ENCODE measurements at regions not wholly inside any gene's neighbourhood (a gene's known extent, or its start where the extent isn't known, plus 50 kb on each side); places are given as distances from the start of the nearest gene placed in this dataset.

DNA sequence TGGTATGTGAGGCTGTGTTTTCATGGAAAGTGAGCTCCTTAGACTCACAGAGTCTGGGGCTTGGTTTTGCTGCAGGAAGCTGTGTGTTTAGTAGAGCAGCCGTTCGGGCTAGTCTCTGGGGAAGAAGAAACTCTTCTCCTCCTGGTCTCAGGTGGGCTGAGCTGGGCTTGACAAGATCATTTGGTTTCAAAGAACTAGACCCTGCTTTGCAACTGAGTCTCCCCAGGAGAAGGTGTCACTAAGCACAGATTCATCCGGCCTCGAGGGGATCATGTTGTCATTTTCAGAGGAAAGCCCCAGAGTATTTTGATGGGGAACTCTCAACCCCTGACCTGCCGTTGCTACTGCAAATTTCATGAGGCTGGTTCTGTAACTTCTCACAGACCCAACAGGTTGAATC, 188.5 kb downstream of the FAM43A start:
- Histone ChIP-seq H3K9me3 (ENCODE audit: low read depth, low read length, poor library complexity, severe bottlenecking) (no peaks in the 10 kb centered on the region), H3K4me3 (ENCODE audit: low read depth, low read length, poor library complexity, severe bottlenecking) (no peak overlapping the region), H3K27ac (ENCODE audit: low read depth, low read length, poor library complexity, severe bottlenecking) (no peak overlapping the region), H3K36me3 (ENCODE audit: insufficient read depth, low read length, poor library complexity, severe bottlenecking) (no peaks in the 10 kb centered on the region), H3K4me1 (ENCODE audit: insufficient read depth, low read length, poor library complexity, severe bottlenecking) (peaks cover 28% of the 10 kb centered on the region), H3K27me3 (replicated peaks; ENCODE audit: insufficient read depth, low read depth, low read length, poor library complexity) (no peaks in the 10 kb centered on the region)
- CTCF ChIA-PET: no interaction called here
- no peak for DNase-seq (ENCODE audit: low spot score)
- intact Hi-C loops (cut with micrococcal nuclease; ENCODE audit: unreplicated experiment): loop anchor here (5.0 to 10.0 kb wide), 2 partner anchors 187 to 231 kb away; partner anchors contain the start of gene FAM43A
- BruUV-seq (replicated peaks): no TSS peak
- TF ChIP-seq EZH2 (IDR thresholded peaks at IDR 0.05; ENCODE audit: borderline replicate concordance, low read depth, low read length, poor library complexity, severe bottlenecking): no peak
- TF ChIP-seq, protein P1, sequence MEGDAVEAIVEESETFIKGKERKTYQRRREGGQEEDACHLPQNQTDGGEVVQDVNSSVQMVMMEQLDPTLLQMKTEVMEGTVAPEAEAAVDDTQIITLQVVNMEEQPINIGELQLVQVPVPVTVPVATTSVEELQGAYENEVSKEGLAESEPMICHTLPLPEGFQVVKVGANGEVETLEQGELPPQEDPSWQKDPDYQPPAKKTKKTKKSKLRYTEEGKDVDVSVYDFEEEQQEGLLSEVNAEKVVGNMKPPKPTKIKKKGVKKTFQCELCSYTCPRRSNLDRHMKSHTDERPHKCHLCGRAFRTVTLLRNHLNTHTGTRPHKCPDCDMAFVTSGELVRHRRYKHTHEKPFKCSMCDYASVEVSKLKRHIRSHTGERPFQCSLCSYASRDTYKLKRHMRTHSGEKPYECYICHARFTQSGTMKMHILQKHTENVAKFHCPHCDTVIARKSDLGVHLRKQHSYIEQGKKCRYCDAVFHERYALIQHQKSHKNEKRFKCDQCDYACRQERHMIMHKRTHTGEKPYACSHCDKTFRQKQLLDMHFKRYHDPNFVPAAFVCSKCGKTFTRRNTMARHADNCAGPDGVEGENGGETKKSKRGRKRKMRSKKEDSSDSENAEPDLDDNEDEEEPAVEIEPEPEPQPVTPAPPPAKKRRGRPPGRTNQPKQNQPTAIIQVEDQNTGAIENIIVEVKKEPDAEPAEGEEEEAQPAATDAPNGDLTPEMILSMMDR (conservative IDR thresholded peaks at IDR 0.05; ENCODE audit: low read depth, low read length): no peak
- POLR2A ChIA-PET (ENCODE audit: low non-redundant PET): interaction anchor here (0.6 kb wide), 1 partner anchor 167 kb away, joined by 7 read pairs; no protein-coding TSS in a partner anchor

DNA sequence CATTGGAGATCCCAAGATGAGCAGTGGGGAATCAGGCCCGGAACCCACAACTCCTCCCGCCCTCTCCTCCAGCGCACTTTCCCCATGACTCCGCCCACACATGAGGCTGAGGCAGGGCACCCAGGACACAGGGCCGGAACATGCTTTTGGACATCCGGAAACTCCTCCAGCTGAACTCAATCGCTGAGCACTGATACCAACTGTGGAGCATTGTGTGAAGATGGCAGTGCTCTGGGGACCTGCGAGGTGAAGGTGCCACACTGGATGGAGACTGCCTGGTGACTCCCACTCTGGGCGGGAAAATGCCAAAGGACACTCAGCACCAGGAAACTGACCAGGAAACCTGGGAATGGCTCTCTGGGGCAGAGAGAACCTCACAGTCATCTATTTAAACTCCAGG, 189.1 kb downstream of the FAM43A start:
- Histone ChIP-seq H3K4me1 (ENCODE audit: insufficient read depth, low read length, poor library complexity, severe bottlenecking) (peaks cover 29% of the 10 kb centered on the region), H3K9me3 (ENCODE audit: low read depth, low read length, poor library complexity, severe bottlenecking) (no peaks in the 10 kb centered on the region), H3K27ac (ENCODE audit: low read depth, low read length, poor library complexity, severe bottlenecking) (no peak overlapping the region), H3K27me3 (replicated peaks; ENCODE audit: insufficient read depth, low read depth, low read length, poor library complexity) (no peaks in the 10 kb centered on the region), H3K36me3 (ENCODE audit: insufficient read depth, low read length, poor library complexity, severe bottlenecking) (no peaks in the 10 kb centered on the region), H3K4me3 (ENCODE audit: low read depth, low read length, poor library complexity, severe bottlenecking) (no peak overlapping the region)
- TF ChIP-seq, protein P1 (conservative IDR thresholded peaks at IDR 0.05; ENCODE audit: low read depth, low read length): no peak
- TF ChIP-seq EZH2 (IDR thresholded peaks at IDR 0.05; ENCODE audit: borderline replicate concordance, low read depth, low read length, poor library complexity, severe bottlenecking): no peak
- BruUV-seq (replicated peaks): no TSS peak
- CTCF ChIA-PET: no interaction called here
- intact Hi-C loops (cut with micrococcal nuclease; ENCODE audit: unreplicated experiment): loop anchor here (5.0 to 10.0 kb wide), 2 partner anchors 187 to 230 kb away; partner anchors contain the start of gene FAM43A
- DNase-seq (ENCODE audit: low spot score): no peak
- POLR2A ChIA-PET (ENCODE audit: low non-redundant PET): no interaction called here

DNA sequence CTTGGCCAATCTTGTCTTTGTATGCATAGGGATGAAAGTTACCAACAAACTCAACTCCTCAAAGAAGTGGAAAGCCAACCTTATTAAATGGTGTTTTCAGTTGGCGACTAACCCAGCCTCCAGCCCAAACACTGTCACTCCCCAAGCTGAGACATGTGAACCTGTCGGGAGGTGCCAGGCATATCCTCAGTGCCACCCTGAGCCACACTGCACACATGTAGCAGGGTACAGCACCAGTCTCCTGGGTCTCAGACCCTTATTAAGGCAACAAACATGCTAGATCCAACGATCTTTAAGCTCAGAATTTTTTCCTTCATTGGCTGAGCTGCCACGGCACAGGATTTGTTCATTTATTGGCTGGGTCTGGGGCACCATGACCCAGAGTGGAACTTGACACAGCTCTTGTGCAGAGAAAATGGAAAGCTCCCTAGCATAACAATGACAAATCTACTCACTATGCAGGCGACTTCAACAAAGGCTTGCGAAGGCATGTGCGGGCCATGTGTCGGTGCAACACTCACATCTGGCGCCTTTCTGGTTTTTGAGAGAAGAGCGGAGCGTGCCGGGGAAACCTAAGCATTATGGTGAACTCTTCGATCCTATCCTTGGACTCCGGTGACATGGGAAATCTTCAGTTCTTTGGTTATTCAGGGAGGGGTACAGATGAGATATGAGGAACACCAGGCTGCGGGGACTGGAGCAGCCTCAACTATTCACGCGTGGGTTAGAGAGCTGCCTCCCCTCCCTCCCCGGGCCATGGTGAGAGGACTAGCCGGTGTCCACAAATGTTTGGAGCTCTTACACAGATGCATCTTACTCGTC, 190.1 kb downstream of the FAM43A start:
- Histone ChIP-seq H3K9me3 (ENCODE audit: low read depth, low read length, poor library complexity, severe bottlenecking) (no peaks in the 10 kb centered on the region), H3K36me3 (ENCODE audit: insufficient read depth, low read length, poor library complexity, severe bottlenecking) (no peaks in the 10 kb centered on the region), H3K4me1 (ENCODE audit: insufficient read depth, low read length, poor library complexity, severe bottlenecking) (peaks cover 33% of the 10 kb centered on the region), H3K27ac (ENCODE audit: low read depth, low read length, poor library complexity, severe bottlenecking) (no peak overlapping the region), H3K27me3 (replicated peaks; ENCODE audit: insufficient read depth, low read depth, low read length, poor library complexity) (no peaks in the 10 kb centered on the region), H3K4me3 (ENCODE audit: low read depth, low read length, poor library complexity, severe bottlenecking) (no peak overlapping the region)
- intact Hi-C loops (cut with micrococcal nuclease; ENCODE audit: unreplicated experiment): loop anchor here (10.0 kb wide), 1 partner anchor 229 kb away; no protein-coding TSS in a partner anchor
- CTCF ChIA-PET: no interaction called here
- DNase-seq (ENCODE audit: low spot score): no peak
- TF ChIP-seq, protein P1 (conservative IDR thresholded peaks at IDR 0.05; ENCODE audit: low read depth, low read length): no peak
- no peak for TF ChIP-seq EZH2 (IDR thresholded peaks at IDR 0.05; ENCODE audit: borderline replicate concordance, low read depth, low read length, poor library complexity, severe bottlenecking)
- BruUV-seq (replicated peaks): no TSS peak
- POLR2A ChIA-PET (ENCODE audit: low non-redundant PET): no interaction called here
